ENCODE measurements at regions not wholly inside any gene's neighbourhood (a gene's known extent, or its start where the extent isn't known, plus 50 kb on each side); places are given as distances from the start of the nearest gene placed in this dataset.

DNA sequence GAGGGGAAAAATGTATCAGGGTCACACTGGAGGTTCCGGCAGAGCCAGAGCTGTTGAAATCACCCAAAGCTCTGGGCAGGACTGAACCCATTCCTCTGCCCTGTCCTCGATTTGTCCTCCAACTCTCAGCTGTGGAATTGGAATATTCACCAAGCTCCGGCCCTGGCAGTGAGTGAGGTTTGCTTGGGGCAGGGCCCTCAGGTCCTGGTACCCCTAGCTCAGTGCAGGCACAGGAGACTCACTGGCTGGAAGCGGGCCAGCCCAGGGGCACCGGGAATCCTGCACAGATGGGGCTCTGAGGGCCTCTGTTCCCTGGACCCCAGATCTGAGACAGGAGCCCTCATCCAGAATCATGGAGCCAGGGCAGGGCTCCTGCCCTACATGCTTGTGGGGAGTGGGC is 1322.3 kb downstream of the UQCRFS1 start:
- DNase-seq (no peak), ATAC-seq (ENCODE audit: low read depth) (no peak)
- Mint-ChIP-seq H3K4me1 (no peaks in the 10 kb centered on the region), H3K27ac (no peak overlapping the region), H3K9me3 (peaks cover 3% of the 10 kb centered on the region), H3K4me3 (no peak overlapping the region), H3K27me3 (no peaks in the 10 kb centered on the region), H3K36me3 (ENCODE audit: low read depth) (no peaks in the 10 kb centered on the region)
- POLR2A ChIA-PET = no interaction called here
- intact Hi-C loops (cut with micrococcal nuclease) = no loop called here
- CTCF ChIA-PET = no interaction called here
- TF ChIP-seq CTCF (IDR thresholded peaks at IDR 0.05) = no peak

DNA sequence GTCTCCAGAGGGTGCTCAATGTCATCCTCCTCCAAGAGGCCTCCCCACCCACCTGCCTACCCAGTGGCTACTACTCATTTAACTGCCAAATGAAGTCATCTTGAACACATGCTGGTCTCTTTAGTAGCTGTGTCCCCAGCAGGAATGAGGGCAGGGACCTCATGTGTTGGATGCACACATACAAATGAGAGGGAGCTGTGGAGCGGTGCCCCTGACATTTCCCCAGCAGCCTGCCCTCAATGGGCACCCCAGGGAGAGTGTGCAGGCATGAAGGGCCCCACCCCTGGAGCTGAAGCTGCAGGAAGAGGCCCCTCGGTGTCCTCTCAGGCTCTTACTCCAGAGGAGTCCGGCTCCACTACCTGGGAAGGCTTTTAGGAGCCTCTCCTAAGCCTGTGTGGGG is 1322.7 kb downstream of the UQCRFS1 start:
- peaks cover 6% of the 10 kb centered on the region for H3K9me3 Mint-ChIP-seq
- POLR2A ChIA-PET = no interaction called here
- intact Hi-C loops (cut with micrococcal nuclease) = no loop called here
- CTCF ChIA-PET = no interaction called here
- no peak for TF ChIP-seq CTCF (IDR thresholded peaks at IDR 0.05)
- ATAC-seq (ENCODE audit: low read depth) (no peak), DNase-seq (no peak)
- H3K4me1 Mint-ChIP-seq = no peaks in the 10 kb centered on the region
- no peaks in the 10 kb centered on the region for H3K27me3 Mint-ChIP-seq
- no peak overlapping the region for H3K27ac Mint-ChIP-seq
- H3K4me3 Mint-ChIP-seq = no peak overlapping the region
- no peaks in the 10 kb centered on the region for H3K36me3 Mint-ChIP-seq (ENCODE audit: low read depth)

- Mint-ChIP-seq H3K27ac (no peak overlapping the region), H3K27me3 (no peaks in the 10 kb centered on the region), H3K4me3 (no peak overlapping the region), H3K36me3 (ENCODE audit: low read depth) (no peaks in the 10 kb centered on the region), H3K4me1 (no peaks in the 10 kb centered on the region), H3K9me3 (peaks cover 8% of the 10 kb centered on the region)
- ChIA-PET POLR2A (no interaction called here), CTCF (no interaction called here)
- intact Hi-C loops (cut with micrococcal nuclease) = no loop called here
- ATAC-seq (ENCODE audit: low read depth) (no peak), DNase-seq (no peak)
- no peak for TF ChIP-seq CTCF (IDR thresholded peaks at IDR 0.05)
Measured at GRCh38 chr19:27889156-27889555, 1323.8 kb downstream of the UQCRFS1 start.

DNA sequence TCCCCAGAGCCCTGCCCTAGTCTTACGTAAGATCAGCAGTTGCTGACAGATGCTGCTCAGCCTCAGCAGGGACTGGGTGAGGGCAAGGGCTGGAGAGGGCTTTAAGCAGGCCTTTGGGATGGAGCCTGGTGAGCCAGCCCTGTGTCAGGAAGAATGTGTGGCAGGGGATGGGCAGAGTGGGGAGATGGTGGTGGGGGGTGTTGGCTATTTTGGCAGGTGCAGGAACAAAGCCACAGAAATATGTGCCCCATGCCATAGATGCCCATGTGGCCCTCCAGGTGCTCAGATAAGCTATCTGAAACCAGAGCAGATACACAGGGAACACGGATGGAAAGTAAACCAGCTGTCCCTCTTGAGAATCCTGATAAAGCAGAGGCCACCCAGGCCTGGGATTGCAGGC is 1325.0 kb downstream of the UQCRFS1 start:
- peaks cover 8% of the 10 kb centered on the region for H3K9me3 Mint-ChIP-seq
- intact Hi-C loops (cut with micrococcal nuclease) = no loop called here
- DNase-seq = no peak
- H3K27me3 Mint-ChIP-seq = no peaks in the 10 kb centered on the region
- CTCF ChIA-PET = no interaction called here
- no peaks in the 10 kb centered on the region for H3K36me3 Mint-ChIP-seq (ENCODE audit: low read depth)
- POLR2A ChIA-PET = no interaction called here
- no peak for ATAC-seq (ENCODE audit: low read depth)
- no peak for TF ChIP-seq CTCF (IDR thresholded peaks at IDR 0.05)
- no peak overlapping the region for H3K4me3 Mint-ChIP-seq
- no peak overlapping the region for H3K27ac Mint-ChIP-seq
- no peaks in the 10 kb centered on the region for H3K4me1 Mint-ChIP-seq

DNA sequence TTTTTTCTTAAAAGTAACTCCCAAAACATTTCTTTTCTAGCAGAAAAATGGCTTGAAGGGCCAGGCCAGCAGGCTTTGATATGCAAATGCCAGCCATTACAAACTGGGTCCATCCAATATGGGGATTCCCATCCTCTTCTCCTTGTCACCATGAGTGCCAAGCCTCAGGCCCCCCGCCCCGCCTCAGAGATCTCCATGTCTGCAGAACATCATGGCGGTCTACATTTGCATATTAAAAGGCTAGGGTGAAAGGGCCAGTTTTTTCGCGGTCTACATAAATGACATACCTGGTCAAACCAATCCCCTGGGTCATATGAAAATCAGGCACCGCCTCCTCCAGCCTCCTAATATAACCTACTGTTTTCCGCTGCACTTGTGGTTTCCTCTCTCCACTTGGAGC is 1327.6 kb downstream of the UQCRFS1 start:
- ATAC-seq (ENCODE audit: low read depth) = no peak
- ChIA-PET POLR2A (no interaction called here), CTCF (no interaction called here)
- intact Hi-C loops (cut with micrococcal nuclease) = no loop called here
- Mint-ChIP-seq H3K9me3 (peaks cover 10% of the 10 kb centered on the region), H3K4me1 (no peaks in the 10 kb centered on the region), H3K27me3 (no peaks in the 10 kb centered on the region), H3K27ac (no peak overlapping the region), H3K4me3 (no peak overlapping the region), H3K36me3 (ENCODE audit: low read depth) (no peaks in the 10 kb centered on the region)
- no peak for TF ChIP-seq CTCF (IDR thresholded peaks at IDR 0.05)
- DNase-seq = no peak
